Mucosa of stomach (tissue), 1 donor: ENCODE measurements at regions not wholly inside any gene's neighbourhood (a gene's known extent, or its start where the extent isn't known, plus 50 kb on each side); places are given as distances from the start of the nearest gene placed in this dataset.

Experiments
- H3K27me3 ChIP-seq: one replicate; pipeline ENCODE4 v1.7.0; 2013; ENCODE audit warnings: mild to moderate bottlenecking, low read length; ENCODE audit not compliant: control insufficient read depth, insufficient read depth
- H3K36me3 ChIP-seq: one replicate; pipeline ENCODE4 v1.7.0; 2013; ENCODE audit warnings: low read length; ENCODE audit not compliant: control insufficient read depth, insufficient read depth
- H3K4me1 ChIP-seq: one replicate; pipeline ENCODE4 v1.7.0; 2013; ENCODE audit warnings: mild to moderate bottlenecking, low read length; ENCODE audit not compliant: control insufficient read depth, insufficient read depth
- H3K4me3 ChIP-seq: one replicate; pipeline ENCODE4 v1.7.0; 2013; ENCODE audit warnings: low read length
- H3K9ac ChIP-seq: one replicate; pipeline ENCODE4 v1.7.0; 2013; ENCODE audit warnings: mild to moderate bottlenecking, low read length, moderate library complexity
- H3K9me3 ChIP-seq: one replicate; pipeline ENCODE4 v1.7.0; 2013; ENCODE audit warnings: mild to moderate bottlenecking, low read length, moderate library complexity; ENCODE audit not compliant: control insufficient read depth
- donor health status: Pancreatic carcinoma.

- Histone ChIP-seq H3K4me3 (no peak overlapping the region), H3K9ac (no peak overlapping the region), H3K9me3 (no peaks in the 10 kb centered on the region), H3K27me3 (no peaks in the 10 kb centered on the region), H3K4me1 (no peaks in the 10 kb centered on the region), H3K36me3 (no peaks in the 10 kb centered on the region)
These were observed 162.9 kb upstream of the IGF1R start for GRCh38 chr15:98485451-98485850.

- Histone ChIP-seq H3K4me3 (no peak overlapping the region), H3K9ac (no peak overlapping the region), H3K9me3 (no peaks in the 10 kb centered on the region)
These were observed 154.3 kb upstream of the IGF1R start for GRCh38 chr15:98493966-98494511.

GRCh38 chr15:98501192-98501591 is 147.1 kb upstream of the IGF1R start:
- H3K9ac ChIP-seq: no peak overlapping the region
- H3K36me3 ChIP-seq: no peaks in the 10 kb centered on the region
- H3K4me1 ChIP-seq: no peaks in the 10 kb centered on the region
- H3K9me3 ChIP-seq: no peaks in the 10 kb centered on the region
- peaks cover 13% of the 10 kb centered on the region for H3K27me3 ChIP-seq
- H3K4me3 ChIP-seq: no peak overlapping the region

More at GRCh38 chr15:98493966-98494511, 154.3 kb upstream of the IGF1R start:
- Histone ChIP-seq H3K36me3 (no peaks in the 10 kb centered on the region), H3K4me1 (no peaks in the 10 kb centered on the region), H3K27me3 (no peaks in the 10 kb centered on the region)

- no peaks in the 10 kb centered on the region for H3K9me3 ChIP-seq
- no peak overlapping the region for H3K4me3 ChIP-seq
- H3K36me3 ChIP-seq: no peaks in the 10 kb centered on the region
- no peaks in the 10 kb centered on the region for H3K4me1 ChIP-seq
- H3K27me3 ChIP-seq: peaks cover 13% of the 10 kb centered on the region
- no peak overlapping the region for H3K9ac ChIP-seq
These were observed 146.7 kb upstream of the IGF1R start for GRCh38 chr15:98501632-98502031.

- Histone ChIP-seq H3K4me3 (no peak overlapping the region), H3K9me3 (no peaks in the 10 kb centered on the region), H3K27me3 (peaks cover 13% of the 10 kb centered on the region), H3K36me3 (no peaks in the 10 kb centered on the region), H3K4me1 (no peaks in the 10 kb centered on the region), H3K9ac (no peak overlapping the region)
These were observed 144.4 kb upstream of the IGF1R start for GRCh38 chr15:98503970-98504369.

GRCh38 chr15:98504998-98505397 is 143.3 kb upstream of the IGF1R start:
- peaks cover 13% of the 10 kb centered on the region for H3K27me3 ChIP-seq
- H3K4me1 ChIP-seq: no peaks in the 10 kb centered on the region
- H3K9me3 ChIP-seq: no peaks in the 10 kb centered on the region
- no peak overlapping the region for H3K4me3 ChIP-seq
- no peaks in the 10 kb centered on the region for H3K36me3 ChIP-seq
- no peak overlapping the region for H3K9ac ChIP-seq

- H3K27me3 ChIP-seq: peaks cover 9% of the 10 kb centered on the region
- H3K36me3 ChIP-seq: no peaks in the 10 kb centered on the region
- no peak overlapping the region for H3K4me3 ChIP-seq
- no peak overlapping the region for H3K9ac ChIP-seq
- H3K4me1 ChIP-seq: no peaks in the 10 kb centered on the region
- H3K9me3 ChIP-seq: no peaks in the 10 kb centered on the region
These were observed 142.7 kb upstream of the IGF1R start for GRCh38 chr15:98505611-98506031.

- H3K4me1 ChIP-seq: no peaks in the 10 kb centered on the region
- no peak overlapping the region for H3K4me3 ChIP-seq
These were observed 142.2 kb upstream of the IGF1R start for GRCh38 chr15:98506172-98506571.

GRCh38 chr15:98506711-98507110 is 141.6 kb upstream of the IGF1R start:
- H3K9ac ChIP-seq: no peak overlapping the region
- no peaks in the 10 kb centered on the region for H3K4me1 ChIP-seq
- H3K27me3 ChIP-seq: peaks cover 7% of the 10 kb centered on the region
- no peaks in the 10 kb centered on the region for H3K9me3 ChIP-seq
- H3K4me3 ChIP-seq: no peak overlapping the region
- H3K36me3 ChIP-seq: no peaks in the 10 kb centered on the region

More at GRCh38 chr15:98506172-98506571, 142.2 kb upstream of the IGF1R start:
- Histone ChIP-seq H3K9me3 (no peaks in the 10 kb centered on the region), H3K27me3 (peaks cover 9% of the 10 kb centered on the region), H3K36me3 (no peaks in the 10 kb centered on the region), H3K9ac (no peak overlapping the region)

- Histone ChIP-seq H3K4me3 (no peak overlapping the region), H3K4me1 (no peaks in the 10 kb centered on the region), H3K36me3 (no peaks in the 10 kb centered on the region), H3K9ac (no peak overlapping the region), H3K9me3 (no peaks in the 10 kb centered on the region), H3K27me3 (no peaks in the 10 kb centered on the region)
These were observed 134.8 kb upstream of the IGF1R start for GRCh38 chr15:98513428-98513986.

GRCh38 chr15:98514034-98514622 is 134.2 kb upstream of the IGF1R start:
- Histone ChIP-seq H3K4me3 (no peak overlapping the region), H3K27me3 (no peaks in the 10 kb centered on the region), H3K36me3 (no peaks in the 10 kb centered on the region), H3K9me3 (no peaks in the 10 kb centered on the region), H3K4me1 (no peaks in the 10 kb centered on the region), H3K9ac (no peak overlapping the region)

GRCh38 chr15:98518823-98519561 is 129.3 kb upstream of the IGF1R start:
- H3K36me3 ChIP-seq: no peaks in the 10 kb centered on the region
- H3K9me3 ChIP-seq: no peaks in the 10 kb centered on the region
- no peaks in the 10 kb centered on the region for H3K27me3 ChIP-seq
- no peak overlapping the region for H3K4me3 ChIP-seq
- no peaks in the 10 kb centered on the region for H3K4me1 ChIP-seq
- no peak overlapping the region for H3K9ac ChIP-seq
